HepG2 (cell line): ENCODE measurements at regions not wholly inside any gene's neighbourhood (a gene's known extent, or its start where the extent isn't known, plus 50 kb on each side); places are given as distances from the start of the nearest gene placed in this dataset.

Experiments
- ATAC-seq: fragments of 200-7000 bp; cut with Tn5 transposase; 3 replicates; pipeline ENCODE4 v1.9.1; 2020; ENCODE audit warnings: mild to moderate bottlenecking, moderate library complexity
- BruUV-seq: library from RNA; stranded (reverse); fragments of 400-500 nt; replicated peaks from 2 replicates; lab custom pipeline; 2021; lab: Mats Ljungman, UMichigan
- CTCF ChIA-PET: fragments of 300-600 bp; formaldehyde crosslinking; extraction: SDS; loops from one replicate; lab custom pipeline; 2021; ENCODE audit warnings: low total read pairs, inconsistent platforms, low intra/inter-chr PET ratio; lab: Yijun Ruan, JAX
- POLR2A ChIA-PET: fragments of 350-600 bp; sonication (Branson Sonifier 250); formaldehyde crosslinking; loops from one replicate; lab custom pipeline; 2020; ENCODE audit warnings: antibody characterized with exemption, inconsistent platforms; lab: Yijun Ruan, JAX
- DNase-seq: peaks from one replicate; pipeline ENCODE4 v3.0.0-alpha.2; 2015; ENCODE audit warnings: low spot score
- FAIRE-seq: peaks from 3 replicates; lab custom pipeline; 2011; peaks lifted over from hg19 to GRCh38; lab: Jason Lieb, UNC
- H2AFZ ChIP-seq: one replicate; pipeline ENCODE4 v1.6.1; 2011; ENCODE audit warnings: low read length, inconsistent platforms
- H3K27ac ChIP-seq: fragments of 300-600 bp; 3 replicates; pipeline ENCODE4 v1.8.0; 2011; ENCODE audit warnings: mixed run types, mild to moderate bottlenecking, mixed read lengths, low read length, inconsistent platforms; ENCODE audit not compliant: insufficient read depth; ENCODE audit errors: extremely low read length
- H3K27me3 ChIP-seq, 2 experiments: fragments of 200-600 bp in 1 of 2; 2 replicates in 1 of 2; 3 replicates in 1 of 2; pipeline versions ENCODE4 v1.6.0 to v1.8.0; 2011; ENCODE audit warnings: low read length in 2 of 2, mild to moderate bottlenecking in 2 of 2, moderate library complexity in 2 of 2, inconsistent platforms in 1 of 2; ENCODE audit not compliant: insufficient read depth in 2 of 2, control insufficient read depth in 1 of 2
- H3K36me3 ChIP-seq, 2 experiments: fragments of 200-600 bp in 1 of 2; replicated peaks in 1 of 2; 2 replicates in 1 of 2; 3 replicates in 1 of 2; pipeline versions ENCODE4 v1.5.1 to v1.8.0; 2011; ENCODE audit warnings: low read length in 2 of 2, inconsistent platforms in 1 of 2; ENCODE audit not compliant: insufficient read depth in 2 of 2, control insufficient read depth in 1 of 2
- H3K4me1 ChIP-seq: 2 replicates; pipeline ENCODE4 v1.5.1; 2012; ENCODE audit warnings: low read length, inconsistent platforms; ENCODE audit not compliant: insufficient read depth
- H3K4me2 ChIP-seq: 2 replicates; pipeline ENCODE4 v1.6.0; 2011; ENCODE audit warnings: low read depth, low read length, inconsistent platforms
- H3K4me3 ChIP-seq, 3 experiments: fragments of 200-600 bp in 1 of 3; sonication (generic), shearing (Covaris generic) in 1 of 3; replicated peaks in 1 of 3; 2 replicates each; pipeline ENCODE4 v1.5.1; 2011 to 2016; ENCODE audit warnings: low read length in 3 of 3, inconsistent platforms in 2 of 3, low read depth in 2 of 3, mild to moderate bottlenecking in 2 of 3, control low read depth in 1 of 3, mixed read lengths in 1 of 3; ENCODE audit not compliant: insufficient read depth in 1 of 3
- H3K79me2 ChIP-seq: one replicate; pipeline ENCODE4 v1.6.1; 2011; ENCODE audit warnings: low read length, inconsistent platforms; ENCODE audit not compliant: insufficient read depth
- H3K9ac ChIP-seq: 2 replicates; pipeline ENCODE4 v1.6.0; 2011; ENCODE audit warnings: mild to moderate bottlenecking, low read depth, low read length, inconsistent platforms; ENCODE audit not compliant: insufficient read depth
- H3K9me3 ChIP-seq: 2 replicates; pipeline ENCODE4 v1.5.1; 2012; ENCODE audit warnings: mild to moderate bottlenecking, low read length
- H4K20me1 ChIP-seq: 2 replicates; pipeline ENCODE4 v1.6.0; 2011; ENCODE audit warnings: inconsistent platforms, mild to moderate bottlenecking, low read length, moderate library complexity; ENCODE audit not compliant: insufficient read depth
- FOSL2 ChIP-seq: sonication (generic); formaldehyde crosslinking; IDR thresholded peaks from 2 replicates; pipeline ENCODE4 v1.4.0; 2020; ENCODE audit warnings: missing genetic modification reagents
- MAFF ChIP-seq: IDR thresholded peaks from 2 replicates; pipeline ENCODE4 v1.6.1; 2011; ENCODE audit warnings: low read depth, low read length, improper control_type of control experiment
- MAFK ChIP-seq, 2 experiments: IDR thresholded peaks in 1 of 2; conservative IDR thresholded peaks in 1 of 2; 2 replicates each; pipeline ENCODE4 v1.6.1; 2011; ENCODE audit warnings: improper control_type of control experiment in 2 of 2, low read length in 2 of 2
- PAX8 ChIP-seq: sonication (generic); formaldehyde crosslinking; IDR thresholded peaks from 2 replicates; pipeline ENCODE4 v1.8.0; 2022; ENCODE audit warnings: mild to moderate bottlenecking, missing genetic modification reagents, borderline replicate concordance
- PLSCR1 ChIP-seq: sonication (generic); formaldehyde crosslinking; IDR thresholded peaks from 2 replicates; pipeline ENCODE4 v1.5.0; 2020; ENCODE audit warnings: missing genetic modification reagents, mild to moderate bottlenecking, borderline replicate concordance
- SCMH1 ChIP-seq: sonication (generic); formaldehyde crosslinking; IDR thresholded peaks from 2 replicates; pipeline ENCODE4 v1.9.0; 2021; ENCODE audit warnings: missing genetic modification reagents, mild to moderate bottlenecking, borderline replicate concordance
- SP2 ChIP-seq: sonication (generic); formaldehyde crosslinking; IDR thresholded peaks from 2 replicates; pipeline ENCODE4 v1.5.1; 2020; ENCODE audit warnings: mild to moderate bottlenecking, missing genetic modification reagents
- TRAFD1 ChIP-seq: sonication (generic); formaldehyde crosslinking; IDR thresholded peaks from 2 replicates; pipeline ENCODE4 v1.5.1; 2020; ENCODE audit warnings: missing genetic modification reagents, mild to moderate bottlenecking, borderline replicate concordance
- ZNF335 ChIP-seq: sonication (generic); formaldehyde crosslinking; IDR thresholded peaks from 2 replicates; pipeline ENCODE4 v1.4.0; 2020; ENCODE audit warnings: missing genetic modification reagents
- ZNF432 ChIP-seq: sonication (generic); formaldehyde crosslinking; IDR thresholded peaks from 2 replicates; pipeline ENCODE4 v1.5.0; 2020; ENCODE audit warnings: missing genetic modification reagents, mild to moderate bottlenecking, borderline replicate concordance
- ZNF446 ChIP-seq: sonication (generic); formaldehyde crosslinking; IDR thresholded peaks from 2 replicates; pipeline ENCODE4 v1.5.0; 2020; ENCODE audit warnings: mild to moderate bottlenecking, missing genetic modification reagents
- ZNF709 ChIP-seq: sonication (generic); formaldehyde crosslinking; IDR thresholded peaks from 2 replicates; pipeline ENCODE4 v1.5.0; 2020; ENCODE audit warnings: mild to moderate bottlenecking, missing genetic modification reagents
- WGBS: methylation state at CpG from one replicate; pipeline ENCODE4 v1.1.6; 2017; ENCODE audit warnings: low lambda C conversion rate; 5-methylcytosine and 5-hydroxymethylcytosine counted together
- in situ Hi-C: cut with HindIII; loops from 2 replicates; pipeline ENCODE4 v1.10.0; 2017; ENCODE audit warnings: low pct_unique_long_range_greater_than_20kb; ENCODE audit not compliant: extremely low pct_ligation_motif_present
- intact Hi-C: fragments of 100-400 bp; cut with micrococcal nuclease; formaldehyde crosslinking; loops from one replicate; pipeline ENCODE4 v1.10.0; 2022; ENCODE audit not compliant: unreplicated experiment

DNA sequence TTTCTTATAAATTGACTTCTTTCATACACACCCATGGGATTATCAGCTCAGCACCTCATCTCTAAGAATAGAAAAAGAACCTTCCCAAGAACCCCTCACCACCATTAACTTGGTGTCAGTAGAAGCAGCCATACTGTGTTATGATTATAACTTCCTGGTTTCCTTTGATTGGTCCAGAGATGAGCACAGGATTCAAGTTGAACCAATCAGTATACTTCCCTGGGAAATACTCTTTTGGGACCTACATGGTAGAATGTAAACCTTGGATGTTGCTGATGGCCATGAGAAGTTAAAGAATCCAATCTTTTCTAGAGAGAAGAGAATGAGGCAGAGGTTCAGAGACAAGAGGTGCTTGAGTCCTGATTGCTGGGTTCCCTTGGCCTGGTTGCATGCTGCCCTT lies 190.8 kb downstream of the BMP7 start (continued):
- TF ChIP-seq PLSCR1 (CRISPR knock-in tag) (no peak), ZNF709 (CRISPR knock-in tag) (no peak), ZNF432 (CRISPR knock-in tag) (no peak), SP2 (CRISPR knock-in tag) (no peak), ZNF335 (no peak), ZNF446 (CRISPR knock-in tag) (no peak), SCMH1 (CRISPR knock-in tag) (no peak)

DNA sequence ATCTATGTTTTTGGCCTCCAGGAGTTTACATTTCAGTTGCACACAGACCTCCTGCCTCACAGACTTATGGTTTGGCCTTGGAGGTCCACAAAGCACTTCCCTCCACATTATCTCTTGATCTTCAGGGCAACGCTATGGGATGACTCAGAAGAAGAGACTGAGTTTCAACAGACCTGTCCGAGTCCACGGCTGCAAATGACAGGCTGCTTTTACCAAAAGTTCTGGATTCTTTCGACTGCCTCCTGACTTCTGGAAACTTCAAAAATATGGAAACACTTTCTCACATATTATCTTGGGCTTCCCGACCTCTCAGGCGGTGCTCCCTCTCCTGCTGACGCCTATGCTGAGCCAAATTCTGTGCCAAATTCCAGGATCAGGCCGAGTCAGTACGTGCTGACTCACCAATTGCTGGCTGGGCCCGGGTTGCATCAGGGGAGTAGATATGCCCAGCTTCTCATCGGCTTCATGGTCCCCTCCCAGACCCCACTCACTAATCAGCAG lies 190.2 kb downstream of the BMP7 start:
- no peak overlapping the region for H2AFZ ChIP-seq
- TF ChIP-seq MAFK (conservative IDR thresholded peaks at IDR 0.05 in 1 of 2, IDR thresholded peaks at IDR 0.05 in 1 of 2; ENCODE audit: low read length in 2 of 2) (peak; percentile 41 to 44; a peak in 3 of 4 replicates), PAX8 (no peak), MAFF (peak; percentile 22; the same call in 1 of the 2 replicates), TRAFD1 (CRISPR knock-in tag) (no peak), FOSL2 (CRISPR knock-in tag) (peak; percentile 69)
- TF ChIP-seq, all 625 proteins: peak for 3
- peaks cover 0 to 33% of the 10 kb centered on the region in 2 experiments; a peak in 2 of 5 replicates for H3K27me3 ChIP-seq
- CTCF ChIA-PET: no interaction called here
- H3K27ac ChIP-seq: no peak overlapping the region
- H3K79me2 ChIP-seq: no peaks in the 10 kb centered on the region
- no peak overlapping the region for H3K9ac ChIP-seq
- no peak overlapping the region for H3K4me3 ChIP-seq
- peak; percentile 30; the same call in 1 of the 3 replicates for ATAC-seq
- H4K20me1 ChIP-seq: no peaks in the 10 kb centered on the region
- no peaks in the 10 kb centered on the region for H3K4me1 ChIP-seq
- no peaks in the 10 kb centered on the region for H3K36me3 ChIP-seq
- peaks cover 19% of the 10 kb centered on the region for H3K9me3 ChIP-seq
- no TSS peak for BruUV-seq
- H3K4me2 ChIP-seq: no peak overlapping the region
- FAIRE-seq: peak; percentile 26
- intact Hi-C loops: no loop called here
- WGBS: 2% methylated on average over 11 of the region's 11 CpGs
- DNase-seq: peak; percentile 31
- POLR2A ChIA-PET: no interaction called here
- in situ Hi-C loops: no loop called here
